HuH-7 (cell line): ENCODE measurements at regions not wholly inside any gene's neighbourhood (a gene's known extent, or its start where the extent isn't known, plus 50 kb on each side); places are given as distances from the start of the nearest gene placed in this dataset.
"Not testable (repeated sequence)": the region's sequence is repeated elsewhere in the genome, so short reads cannot be mapped to it uniquely, and the experiment has no call there.

Experiments used
- DNase-seq: peaks from one replicate; pipeline ENCODE4 v3.0.0; 2011; ENCODE audit warnings: low spot score

DNA sequence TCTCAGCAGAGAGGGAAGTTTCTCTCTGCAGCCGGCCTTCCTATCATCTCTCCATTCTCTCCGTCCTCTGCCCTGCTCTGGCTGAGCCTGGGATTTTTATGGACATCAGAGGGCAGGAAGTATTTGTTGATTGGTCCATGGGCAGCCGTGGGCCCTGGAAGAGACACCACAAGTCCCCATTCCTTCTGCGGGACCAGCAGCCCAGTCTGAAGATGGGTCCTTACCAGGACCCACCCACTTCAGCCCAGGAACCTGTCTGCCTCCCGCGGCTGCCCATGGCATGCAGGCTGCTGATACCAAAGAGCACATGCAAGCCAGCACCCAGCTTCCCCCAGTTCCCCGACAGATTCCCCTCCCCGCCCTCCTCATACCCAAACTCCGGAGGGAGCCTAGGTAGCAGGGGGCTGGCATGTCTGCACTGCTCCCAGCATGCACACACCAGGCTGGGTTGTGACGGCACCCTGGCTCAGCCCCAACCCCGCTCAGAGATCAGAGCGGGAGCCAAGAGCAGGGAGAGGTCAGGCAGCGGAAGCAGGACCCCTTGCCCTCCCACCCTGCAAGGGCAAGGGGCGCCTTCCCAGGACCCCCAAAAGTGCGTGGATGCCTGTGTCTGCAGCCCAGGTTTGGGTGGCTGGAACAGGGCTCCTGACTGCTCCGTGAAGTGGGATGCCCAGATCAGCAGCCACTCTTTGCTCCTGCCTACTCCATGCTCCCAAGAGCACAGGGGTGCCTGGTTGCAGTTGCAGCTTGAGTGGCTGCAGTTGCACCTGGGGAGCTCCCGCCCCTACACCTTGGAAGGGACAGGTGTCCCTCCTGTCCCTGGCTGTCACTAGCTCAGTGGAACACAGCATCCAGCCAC is 538.6 kb upstream of the POT1 start:
- no peak for DNase-seq

DNA sequence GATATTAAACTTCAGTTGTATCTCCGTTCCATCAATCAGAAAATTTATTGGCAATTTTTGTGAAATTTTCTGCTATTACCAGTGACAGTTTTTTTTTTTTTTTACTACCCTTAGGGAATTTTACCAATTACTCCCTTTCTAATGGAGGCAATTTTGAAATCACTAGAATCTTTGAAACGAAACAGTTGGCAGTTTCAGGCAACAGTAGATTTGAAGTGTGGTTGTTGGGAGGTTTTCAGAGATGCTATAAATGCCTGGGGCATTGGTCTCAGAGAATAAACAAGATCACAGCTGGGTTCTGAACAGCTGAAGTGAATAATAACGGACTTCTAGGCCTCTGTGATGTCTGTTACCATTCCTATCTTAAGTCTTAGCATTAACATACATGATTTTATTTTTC is 535.9 kb upstream of the POT1 start:
- DNase-seq = no peak

DNA sequence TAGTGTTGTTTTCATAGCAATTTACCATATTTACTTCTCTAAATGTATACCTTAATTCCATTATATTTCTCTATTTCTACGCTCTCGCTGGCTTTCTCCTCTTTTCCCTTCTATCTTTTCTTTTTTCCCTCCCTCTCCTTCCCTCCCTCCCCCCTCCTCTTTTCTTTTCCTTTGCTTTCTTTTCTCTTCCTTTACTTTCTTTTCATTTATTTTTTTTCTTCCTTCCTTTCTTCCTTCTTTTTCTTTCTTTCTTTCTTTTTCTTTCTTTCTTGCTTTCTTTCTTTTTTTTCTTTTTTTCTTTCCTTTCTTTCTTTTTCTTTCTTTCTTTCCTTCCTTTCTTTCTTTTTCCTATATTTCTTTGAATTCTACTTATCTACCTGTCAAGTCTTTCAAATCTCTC is 533.0 kb upstream of the POT1 start:
- no peak for DNase-seq

DNA sequence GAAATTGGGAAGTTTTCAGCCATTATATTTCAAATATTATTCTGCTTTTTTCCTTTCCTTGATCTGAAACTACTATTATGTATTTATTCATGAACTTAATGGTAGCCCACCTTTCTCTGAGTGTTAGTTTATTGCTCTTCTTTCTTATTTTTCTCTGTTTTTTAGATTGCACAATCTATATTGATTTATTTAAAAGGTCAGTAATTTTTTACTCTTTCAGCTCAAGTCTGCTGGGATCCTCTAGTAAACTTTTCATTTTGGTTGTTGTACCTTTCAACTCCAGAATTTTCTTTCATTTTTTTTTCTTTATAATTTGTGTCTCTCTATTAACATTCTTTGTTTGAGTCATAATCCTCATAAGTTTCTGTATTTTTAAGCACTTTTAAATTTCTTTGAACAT is 529.4 kb upstream of the POT1 start:
- DNase-seq = no peak

DNA sequence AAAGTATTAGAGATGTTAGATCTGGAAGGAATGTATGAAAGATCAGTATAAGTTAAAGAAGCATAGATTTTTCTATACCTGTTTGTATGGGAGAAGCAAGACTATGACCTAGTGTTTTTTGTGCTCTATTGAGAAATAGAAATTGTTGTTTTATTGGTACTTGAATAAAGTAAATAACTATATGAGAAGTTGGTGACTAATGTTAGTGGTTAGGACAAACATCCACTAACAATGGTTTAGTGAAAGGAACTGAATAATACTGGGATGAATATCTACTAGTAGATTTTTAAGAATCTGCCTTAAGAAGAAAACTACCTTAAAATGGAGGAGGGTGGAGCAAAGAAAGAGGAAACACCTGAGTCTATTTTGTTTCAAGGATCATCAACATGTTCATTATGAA is 521.1 kb upstream of the POT1 start:
- no peak for DNase-seq

DNA sequence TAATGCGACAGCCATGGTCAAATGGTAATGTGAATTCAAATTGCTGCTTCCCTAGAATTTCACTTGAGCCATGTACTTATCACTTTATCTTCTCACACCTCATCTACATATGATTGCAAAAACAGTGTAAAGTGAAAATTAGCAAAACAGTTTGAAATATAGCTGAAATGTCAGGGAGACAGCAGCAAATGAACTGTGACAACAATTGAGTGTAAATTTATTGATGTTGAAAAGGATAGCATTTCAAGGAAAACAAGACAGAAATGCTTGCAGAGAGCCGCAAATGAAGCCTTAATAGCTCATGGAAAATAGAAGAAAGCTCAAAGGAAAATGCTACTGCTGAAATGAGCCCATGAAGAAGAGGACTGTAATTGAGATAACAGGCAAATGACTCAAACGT is 516.2 kb upstream of the POT1 start:
- no peak for DNase-seq

DNA sequence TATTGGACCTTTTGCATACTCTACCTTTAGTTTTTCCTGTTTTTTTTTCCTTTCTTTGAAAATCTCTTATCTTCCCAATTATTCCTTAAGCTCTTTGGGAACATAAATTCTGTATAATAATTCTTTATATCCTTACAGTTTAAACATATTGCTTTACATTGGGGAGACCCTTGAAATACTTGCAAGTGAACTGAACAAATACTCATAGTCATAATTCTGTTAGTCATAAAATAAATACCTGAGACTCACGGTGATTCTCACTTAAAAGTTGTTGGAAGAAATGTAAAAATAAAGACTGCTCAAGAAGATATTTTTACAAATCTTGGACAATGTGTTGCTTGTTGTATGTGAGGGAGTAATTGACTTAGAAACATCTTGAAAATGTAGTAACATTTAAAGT is 515.2 kb upstream of the POT1 start:
- DNase-seq = no peak

DNA sequence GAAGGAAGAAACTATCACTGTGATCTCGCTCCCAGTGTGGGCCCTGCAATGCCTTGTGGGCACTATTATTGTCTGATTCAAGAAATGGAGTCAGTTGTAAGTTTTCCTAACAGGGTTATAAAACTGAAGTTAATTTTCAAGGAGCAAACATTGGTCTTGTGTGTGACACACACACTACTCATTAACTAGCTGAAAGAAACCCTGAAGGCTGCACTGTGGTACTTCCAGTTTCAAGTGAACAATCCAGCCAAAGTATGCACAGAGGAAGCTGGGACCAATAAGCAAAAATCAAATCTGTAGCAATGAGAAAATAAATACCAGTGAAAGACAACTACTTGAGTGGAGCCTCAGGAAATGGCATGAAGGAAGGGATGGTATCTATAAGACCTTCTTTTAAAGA is 506.6 kb upstream of the POT1 start:
- no peak for DNase-seq

DNA sequence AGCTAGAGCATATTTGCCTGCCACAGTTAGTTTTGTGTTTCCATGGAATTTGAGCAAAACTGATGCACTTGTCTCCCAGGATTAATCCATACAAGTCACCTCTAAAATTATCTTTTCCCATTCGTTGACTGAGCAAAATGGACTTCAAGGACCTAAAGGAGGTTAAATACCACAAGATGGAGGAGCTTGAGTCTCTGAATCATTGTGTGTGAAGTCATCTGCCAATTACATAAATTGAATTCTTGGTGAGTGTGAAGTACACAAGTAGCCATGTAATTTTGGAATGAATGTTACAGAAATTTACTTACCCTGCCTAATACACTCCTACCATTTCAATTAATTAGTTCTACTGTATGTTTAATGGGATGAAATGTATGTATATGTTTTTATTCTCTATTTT is 501.7 kb upstream of the POT1 start:
- no peak for DNase-seq

DNA sequence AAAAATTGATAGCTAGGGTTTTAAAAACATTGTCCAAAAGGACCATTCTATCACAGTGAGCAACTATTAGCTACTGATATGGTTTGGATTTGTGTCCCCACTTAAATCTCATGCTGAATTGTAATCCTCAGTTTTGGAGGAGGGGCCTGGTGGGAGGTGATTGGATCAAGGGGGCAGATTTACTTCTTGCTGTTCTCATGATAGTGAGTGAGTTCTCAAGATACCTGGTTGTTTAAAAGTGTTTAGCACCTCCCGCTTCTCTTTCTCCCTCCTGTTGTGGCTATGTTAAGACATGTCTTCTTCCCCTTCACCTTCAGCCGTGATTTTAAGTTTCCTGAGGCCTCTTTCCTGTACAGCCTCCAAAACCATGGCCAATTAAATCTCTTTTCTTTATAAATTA is 500.4 kb upstream of the POT1 start:
- no peak for DNase-seq

DNA sequence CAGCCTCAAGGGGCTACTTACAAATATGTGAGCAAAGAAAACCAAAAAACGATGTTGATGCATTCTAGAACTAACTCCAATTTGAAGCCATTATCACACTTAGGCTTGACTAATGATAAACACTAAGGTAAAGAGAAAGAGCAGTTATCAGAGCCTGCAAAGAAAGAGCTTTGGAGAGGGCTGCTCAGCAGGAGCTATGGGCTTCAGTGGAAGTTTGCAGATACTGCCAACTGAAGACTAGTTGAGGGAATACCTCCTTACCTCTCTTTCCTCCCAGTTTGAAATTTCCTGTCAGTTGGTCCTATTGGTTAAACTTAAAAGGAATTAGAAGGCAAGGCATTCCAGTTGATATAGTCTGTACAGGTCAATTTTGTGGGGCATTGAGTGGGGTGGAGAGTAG is 498.1 kb upstream of the POT1 start:
- no peak for DNase-seq

DNA sequence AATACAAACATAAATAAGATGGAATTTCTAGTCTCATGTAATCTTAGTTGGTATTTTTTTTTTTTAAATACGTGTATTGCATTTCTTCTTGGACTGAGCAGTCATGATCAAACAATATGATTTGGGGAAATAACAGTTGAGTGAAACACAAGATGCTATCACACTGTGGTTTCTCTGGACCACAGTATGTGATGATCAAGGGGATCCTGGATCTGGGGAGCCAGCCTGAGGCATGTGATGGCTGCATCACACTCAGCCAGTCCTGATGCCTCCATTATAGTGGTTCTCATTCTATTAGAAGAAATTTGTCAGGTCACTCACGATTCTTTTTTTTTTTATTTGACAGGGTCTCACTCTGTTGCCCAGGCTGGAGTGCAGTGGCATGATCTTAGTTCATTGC is 495.9 kb upstream of the POT1 start:
- DNase-seq = no peak

DNA sequence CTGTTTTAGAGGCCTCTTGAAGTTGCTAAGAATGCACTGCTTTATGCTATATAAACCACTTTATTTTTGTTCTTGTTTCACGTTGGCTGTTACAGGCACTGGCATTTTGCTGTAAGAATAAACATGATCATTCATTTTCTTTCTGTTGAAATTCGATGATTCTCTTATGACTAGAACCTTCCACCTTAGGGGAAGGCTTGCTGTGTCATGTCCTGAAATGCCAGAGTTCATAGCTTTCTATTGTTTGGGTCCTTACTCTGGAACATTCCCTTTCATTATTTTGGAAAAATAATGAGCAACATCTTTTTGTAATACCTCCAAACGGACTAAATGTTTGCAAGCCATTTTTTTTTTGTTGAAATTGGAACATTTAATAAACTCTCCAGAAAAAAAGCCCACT is 495.1 kb upstream of the POT1 start:
- DNase-seq = no peak

DNA sequence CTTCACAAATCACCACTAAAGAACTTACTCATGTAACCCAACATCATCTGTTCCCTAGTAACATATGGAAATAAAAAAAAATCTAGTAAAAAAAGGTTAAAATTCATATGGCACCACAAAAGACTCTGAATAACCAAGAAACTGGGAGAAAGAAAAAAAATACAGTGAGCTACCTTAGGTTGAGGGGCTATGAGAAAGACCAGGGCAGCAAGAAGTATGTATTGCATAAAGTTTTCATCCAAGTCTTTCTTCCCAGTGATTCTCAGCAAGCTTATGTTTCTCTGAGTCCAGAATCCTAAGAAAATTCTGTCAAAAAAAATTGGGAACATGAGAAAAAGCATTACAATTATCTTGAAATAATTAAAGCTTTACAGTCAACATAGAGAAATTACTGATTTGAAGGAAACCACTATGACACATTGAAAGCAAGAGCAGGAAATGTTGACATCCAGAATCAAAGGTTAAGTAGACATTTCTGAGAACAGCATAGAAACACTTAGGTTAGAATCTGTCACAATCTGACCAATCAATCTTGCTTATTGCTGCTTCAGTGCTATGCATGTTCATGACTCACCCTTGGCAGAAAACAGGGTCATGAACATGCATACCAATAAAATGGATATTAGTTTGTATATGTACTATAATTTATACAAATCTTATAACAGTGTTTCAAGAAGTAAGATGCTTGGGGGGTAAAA is 494.0 kb upstream of the POT1 start:
- no peak for DNase-seq

DNA sequence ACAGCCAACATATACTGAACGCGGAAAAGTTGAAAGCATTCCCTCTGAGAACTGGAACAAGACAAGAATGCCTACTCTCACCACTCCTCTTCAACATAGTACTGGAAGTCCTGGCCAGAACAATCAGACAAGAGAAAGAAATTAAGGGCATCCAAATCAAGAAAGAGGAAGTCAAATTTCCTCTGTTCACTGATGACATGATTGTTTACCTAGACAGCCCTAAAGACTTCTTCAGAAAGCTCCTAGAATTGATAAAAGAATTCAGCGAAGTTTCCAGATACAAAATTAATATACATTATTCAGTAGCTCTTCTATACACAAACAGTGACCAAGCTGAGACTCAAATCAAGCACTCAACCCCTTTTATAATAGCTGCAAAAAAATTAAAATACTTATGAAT is 491.8 kb upstream of the POT1 start:
- not testable (repeated sequence) for DNase-seq

DNA sequence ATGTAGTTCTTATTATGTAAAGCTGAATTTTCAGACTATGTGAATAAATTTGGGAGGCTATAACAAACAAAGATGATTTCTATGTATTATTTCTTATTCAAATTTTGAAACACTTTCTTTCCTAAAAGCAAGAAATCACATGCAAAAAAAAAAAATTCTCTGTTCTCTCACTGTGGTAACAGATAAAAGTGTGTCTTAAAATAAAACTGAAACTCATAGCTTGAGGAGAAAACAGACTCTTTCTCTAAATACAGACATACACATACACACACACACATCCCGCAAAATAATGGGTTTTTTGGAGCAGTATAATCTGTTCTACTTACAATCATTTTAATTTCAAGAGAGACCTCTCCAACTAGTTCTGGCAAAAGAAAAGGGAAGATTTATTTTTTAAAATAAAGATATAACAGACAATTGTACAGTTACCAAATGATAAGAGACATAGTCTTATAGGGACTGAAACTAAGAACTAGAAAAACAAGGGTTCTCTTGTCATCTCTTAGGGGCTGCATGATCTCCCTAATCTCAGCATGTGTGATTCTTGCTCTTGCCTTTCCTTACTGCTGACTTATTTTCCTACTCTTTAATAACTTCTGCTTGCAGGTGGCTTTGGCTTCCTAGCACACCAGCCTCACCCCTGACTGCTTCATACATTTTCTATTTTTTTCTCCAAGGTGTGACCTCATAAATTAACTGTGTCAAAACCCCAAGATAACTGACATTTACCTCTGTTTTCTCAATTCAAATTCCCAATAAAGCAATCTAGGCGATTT is 483.5 kb upstream of the POT1 start:
- no peak for DNase-seq

DNA sequence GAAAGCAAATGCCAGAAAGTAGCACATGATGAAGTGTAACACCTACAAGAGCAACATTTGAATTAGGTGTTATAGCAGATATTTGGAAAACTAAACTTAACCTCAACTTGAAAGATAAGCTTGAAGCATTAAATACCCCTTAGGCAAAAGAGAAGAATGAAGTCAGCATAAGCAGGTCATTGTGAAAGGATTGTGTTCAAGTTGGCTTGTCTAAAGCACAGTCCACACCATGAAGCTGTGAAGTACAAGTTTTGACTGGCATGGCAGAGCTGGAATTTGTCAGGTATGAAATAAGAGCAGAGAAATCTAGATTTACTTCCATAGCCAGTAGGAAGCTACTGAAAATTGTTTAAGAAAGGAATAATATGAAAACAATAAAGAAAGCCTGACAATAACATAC is 480.3 kb upstream of the POT1 start:
- no peak for DNase-seq

DNA sequence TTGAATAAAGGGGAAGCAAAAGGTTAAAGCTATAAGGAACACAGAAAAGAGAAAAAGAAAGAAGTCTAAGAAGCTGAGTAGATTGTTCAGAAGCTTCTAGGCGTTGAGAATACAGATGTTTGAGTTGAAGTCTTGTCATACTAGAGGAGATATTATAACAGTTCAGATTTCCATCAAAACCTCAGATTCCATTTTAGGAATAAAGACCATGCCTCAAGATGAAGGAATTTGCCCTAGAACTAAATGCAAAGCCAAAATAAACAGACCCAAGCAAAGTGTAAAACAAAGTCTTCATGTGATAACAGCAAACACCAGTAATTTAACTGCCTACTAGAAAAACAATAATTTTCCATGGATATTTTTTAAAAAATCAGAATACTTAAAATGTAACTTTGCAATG is 476.5 kb upstream of the POT1 start:
- DNase-seq = no peak

DNA sequence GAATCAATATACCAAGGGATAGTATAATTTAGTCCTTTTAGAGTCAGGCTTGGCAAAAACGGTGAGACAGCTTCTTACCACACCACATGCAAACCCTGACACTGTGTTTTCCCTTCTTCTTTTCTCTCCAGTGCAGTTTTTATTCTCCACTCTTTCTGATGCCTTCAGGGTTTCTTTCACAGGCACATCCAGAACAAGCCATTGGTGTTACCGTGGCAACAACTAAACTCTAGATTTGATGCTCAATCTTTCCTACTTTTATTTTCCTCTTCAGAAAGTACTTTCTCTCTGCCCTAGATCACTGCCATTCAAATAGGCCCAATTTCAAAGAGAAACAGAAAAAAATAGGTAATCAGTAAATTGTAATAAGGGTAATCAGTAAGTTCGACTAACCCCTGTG is 469.8 kb upstream of the POT1 start:
- no peak for DNase-seq

DNA sequence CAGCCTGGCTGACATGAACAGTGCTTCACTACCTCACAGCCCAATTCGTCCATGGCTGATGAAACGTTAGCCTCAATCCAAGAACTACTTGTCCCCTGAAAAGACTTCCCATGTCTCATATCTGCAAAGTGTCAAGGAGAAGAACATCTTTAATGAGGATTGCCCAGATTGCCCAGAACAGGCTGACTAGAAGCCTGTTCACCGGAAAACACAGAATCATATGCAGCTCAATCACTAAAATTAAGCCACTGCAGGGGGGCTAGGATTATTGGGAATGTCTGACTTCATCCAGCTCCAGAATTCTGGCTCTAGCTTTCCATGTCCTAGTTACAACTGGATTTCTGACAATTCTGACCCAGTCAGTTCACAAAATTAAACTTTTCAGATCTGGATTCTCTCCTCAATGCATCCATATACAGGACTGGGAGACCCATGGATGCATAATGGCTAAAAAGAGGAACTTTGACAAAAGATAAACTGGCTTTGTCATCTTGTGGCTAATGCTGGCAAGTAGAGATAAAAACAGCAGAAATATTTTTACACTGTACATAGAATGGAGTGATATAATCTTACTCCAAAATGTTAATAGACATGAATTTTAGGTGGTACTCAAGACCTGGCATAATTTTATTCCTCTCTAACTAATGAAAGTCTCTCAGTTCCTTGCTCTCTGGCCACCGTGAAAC is 467.0 kb upstream of the POT1 start:
- no peak for DNase-seq

DNA sequence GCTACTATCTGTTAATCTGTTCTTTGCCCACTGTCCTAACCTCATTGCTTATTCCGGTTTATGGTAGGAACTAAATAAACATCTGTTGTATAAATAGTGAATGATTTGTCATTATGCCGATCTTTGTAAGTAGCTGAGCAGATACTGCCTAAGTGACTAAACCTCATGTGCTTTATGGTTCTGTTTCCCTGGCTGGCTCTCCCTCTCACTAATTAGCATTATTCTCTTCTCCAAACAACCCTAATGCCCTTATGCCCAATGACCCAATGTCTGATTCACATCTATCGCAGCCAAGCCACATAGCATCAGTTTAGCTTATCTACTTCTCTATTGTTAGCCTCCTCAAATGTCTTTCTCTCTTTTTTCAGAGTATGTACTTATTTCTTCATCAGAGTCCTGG is 462.3 kb upstream of the POT1 start:
- DNase-seq = no peak

DNA sequence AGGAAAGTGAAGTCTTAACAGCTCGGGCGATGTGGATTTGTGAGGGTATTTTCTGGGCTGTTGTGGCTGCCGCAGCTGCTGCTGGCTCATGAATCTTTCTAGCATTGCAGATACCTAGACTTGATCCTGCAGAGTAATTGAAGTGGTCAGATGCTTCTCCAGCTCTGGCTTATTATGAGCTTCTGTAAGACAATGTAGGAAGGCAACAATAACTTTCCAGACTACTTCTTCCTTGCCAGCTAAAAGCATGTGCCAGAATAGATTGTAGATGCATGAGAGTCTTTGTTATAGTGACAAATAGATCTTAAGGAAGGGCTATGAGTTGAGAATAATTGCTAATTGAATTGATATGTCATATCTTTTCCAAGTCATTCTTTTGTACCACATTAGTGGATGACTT is 461.4 kb upstream of the POT1 start:
- DNase-seq = no peak

DNA sequence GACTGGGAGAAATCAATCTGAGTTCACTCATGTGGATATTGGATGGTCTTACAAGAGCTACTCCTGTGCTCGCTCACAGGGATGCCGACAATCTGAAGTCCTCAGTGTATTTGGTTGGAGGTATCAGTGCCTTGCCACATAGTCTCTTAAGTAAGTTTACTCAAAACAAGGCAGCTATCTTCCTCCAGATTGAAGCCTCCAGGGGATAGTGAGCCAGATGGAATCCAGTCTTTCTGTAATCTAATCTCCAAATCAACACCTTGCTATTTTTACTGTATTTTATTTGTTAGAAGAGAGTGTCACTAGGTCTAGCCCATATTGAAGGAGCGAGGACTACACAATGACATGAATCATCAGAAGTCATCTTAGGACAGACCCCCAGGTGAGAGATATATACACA is 456.6 kb upstream of the POT1 start:
- DNase-seq = no peak
